OCI-LY3 (cell line): ENCODE measurements at regions not wholly inside any gene's neighbourhood (a gene's known extent, or its start where the extent isn't known, plus 50 kb on each side); places are given as distances from the start of the nearest gene placed in this dataset.

Source experiments
- EZH2phosphoT487 ChIP-seq: fragments of 200-600 bp; shearing (Covaris generic); IDR thresholded peaks from 2 replicates; pipeline ENCODE4 v1.6.1; 2018; ENCODE audit warnings: antibody characterized with exemption, mixed run types, low read depth
- TF ChIP-seq, protein P1 (sequence below): fragments of 200-600, 300-600 bp; sonication (generic); IDR thresholded peaks from 2 replicates; pipeline ENCODE4 v1.5.1; 2014; ENCODE audit warnings: antibody characterized with exemption, low read length, low read depth

DNA sequence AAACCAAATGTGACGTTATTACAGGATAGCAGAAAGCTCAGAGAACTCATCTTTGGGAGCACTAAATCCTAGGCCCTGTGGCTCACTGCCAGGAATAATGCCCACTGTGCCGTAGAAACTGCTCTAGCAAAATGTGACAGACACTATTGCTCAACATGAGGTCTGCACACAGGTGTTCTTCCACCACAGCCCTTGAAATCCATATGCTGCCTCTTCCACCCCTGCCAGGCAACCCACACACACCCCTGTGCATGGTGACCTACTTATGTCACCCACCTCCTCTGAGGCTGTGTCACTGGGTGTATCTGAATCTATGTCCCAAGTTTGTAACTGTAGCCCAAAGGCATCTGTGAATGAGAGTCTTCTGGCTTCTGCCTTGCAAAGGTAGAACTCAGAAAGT is 66.1 kb upstream of the MBOAT2 start:
- TF ChIP-seq, protein P1, sequence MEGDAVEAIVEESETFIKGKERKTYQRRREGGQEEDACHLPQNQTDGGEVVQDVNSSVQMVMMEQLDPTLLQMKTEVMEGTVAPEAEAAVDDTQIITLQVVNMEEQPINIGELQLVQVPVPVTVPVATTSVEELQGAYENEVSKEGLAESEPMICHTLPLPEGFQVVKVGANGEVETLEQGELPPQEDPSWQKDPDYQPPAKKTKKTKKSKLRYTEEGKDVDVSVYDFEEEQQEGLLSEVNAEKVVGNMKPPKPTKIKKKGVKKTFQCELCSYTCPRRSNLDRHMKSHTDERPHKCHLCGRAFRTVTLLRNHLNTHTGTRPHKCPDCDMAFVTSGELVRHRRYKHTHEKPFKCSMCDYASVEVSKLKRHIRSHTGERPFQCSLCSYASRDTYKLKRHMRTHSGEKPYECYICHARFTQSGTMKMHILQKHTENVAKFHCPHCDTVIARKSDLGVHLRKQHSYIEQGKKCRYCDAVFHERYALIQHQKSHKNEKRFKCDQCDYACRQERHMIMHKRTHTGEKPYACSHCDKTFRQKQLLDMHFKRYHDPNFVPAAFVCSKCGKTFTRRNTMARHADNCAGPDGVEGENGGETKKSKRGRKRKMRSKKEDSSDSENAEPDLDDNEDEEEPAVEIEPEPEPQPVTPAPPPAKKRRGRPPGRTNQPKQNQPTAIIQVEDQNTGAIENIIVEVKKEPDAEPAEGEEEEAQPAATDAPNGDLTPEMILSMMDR = no peak
- TF ChIP-seq EZH2phosphoT487 = no peak
